Endothelial cell of umbilical vein (primary cell): ENCODE measurements at regions not wholly inside any gene's neighbourhood (a gene's known extent, or its start where the extent isn't known, plus 50 kb on each side); places are given as distances from the start of the nearest gene placed in this dataset.

Experiments used
- BruUV-seq: library from RNA; stranded (reverse); fragments of 400-500 nt; replicated peaks from 2 replicates; lab custom pipeline; 2021; lab: Mats Ljungman, UMichigan
- CTCF ChIA-PET: fragments of 300-600, 350-600 bp; sonication (Branson Sonifier 250); formaldehyde crosslinking; loops from one replicate; lab custom pipeline; 2021; ENCODE audit warnings: antibody characterized with exemption, inconsistent platforms; lab: Charles Lee
- POLR2A ChIA-PET: fragments of 300-600, 350-600 bp; sonication (Branson Sonifier 250); formaldehyde crosslinking; loops from one replicate; lab custom pipeline; 2021; ENCODE audit warnings: antibody characterized with exemption, inconsistent platforms; lab: Charles Lee
- DNase-seq: peaks from one replicate; pipeline ENCODE4 v3.0.0-alpha.2; 2011; ENCODE audit warnings: low read depth, low spot score
- FAIRE-seq: peaks from 2 replicates; lab custom pipeline; 2011; peaks lifted over from hg19 to GRCh38; lab: Jason Lieb, UNC
- H2AFZ ChIP-seq: 2 replicates; pipeline ENCODE4 v1.6.0; 2012; ENCODE audit warnings: low read depth, low read length, control low read depth, inconsistent platforms
- H3K27ac ChIP-seq: 2 replicates; pipeline ENCODE4 v1.5.1; 2011; ENCODE audit warnings: low read depth, mild to moderate bottlenecking, control low read depth, low read length, moderate library complexity; ENCODE audit not compliant: insufficient read depth
- H3K27me3 ChIP-seq, 2 experiments: 2 replicates each; pipeline versions ENCODE4 v1.6.0 to v1.6.1; 2011; ENCODE audit warnings: low read length in 2 of 2, mixed read lengths in 1 of 2; ENCODE audit not compliant: control insufficient read depth in 2 of 2, insufficient read depth in 2 of 2
- H3K36me3 ChIP-seq, 2 experiments: 2 replicates in 1 of 2; 3 replicates in 1 of 2; pipeline ENCODE4 v1.5.1; 2011; ENCODE audit warnings: low read length in 2 of 2, mild to moderate bottlenecking in 1 of 2, moderate library complexity in 1 of 2; ENCODE audit not compliant: control insufficient read depth in 2 of 2, insufficient read depth in 2 of 2; ENCODE audit errors: extremely low read depth in 1 of 2
- H3K4me1 ChIP-seq: 3 replicates; pipeline ENCODE4 v1.5.1; 2011; ENCODE audit warnings: mild to moderate bottlenecking, low read length; ENCODE audit not compliant: control insufficient read depth, insufficient read depth; ENCODE audit errors: extremely low read depth
- H3K4me2 ChIP-seq: 2 replicates; pipeline ENCODE4 v1.6.1; 2011; ENCODE audit warnings: low read length, control low read depth, mixed read lengths; ENCODE audit not compliant: insufficient read depth
- H3K4me3 ChIP-seq, 3 experiments: fragments of 200-600 bp in 1 of 3; sonication (generic), shearing (Covaris generic) in 1 of 3; replicated peaks in 1 of 3; 2 replicates each; pipeline ENCODE4 v1.5.1; 2011 to 2016; ENCODE audit warnings: control low read depth in 3 of 3, low read length in 3 of 3, mild to moderate bottlenecking in 2 of 3, inconsistent platforms in 1 of 3, low read depth in 1 of 3, moderate library complexity in 1 of 3; ENCODE audit not compliant: insufficient read depth in 1 of 3
- H3K79me2 ChIP-seq: 2 replicates; pipeline ENCODE4 v1.6.0; 2012; ENCODE audit warnings: low read length, inconsistent platforms; ENCODE audit not compliant: control insufficient read depth, insufficient read depth
- H3K9ac ChIP-seq: replicated peaks from 2 replicates; pipeline ENCODE3; 2011; ENCODE audit warnings: low read length, control low read depth; ENCODE audit not compliant: insufficient read depth; ENCODE audit errors: extremely low read depth
- H3K9me1 ChIP-seq: replicated peaks from 3 replicates; pipeline ENCODE4 v1.6.0; 2011; ENCODE audit warnings: mild to moderate bottlenecking, low read length; ENCODE audit not compliant: control insufficient read depth, insufficient read depth; ENCODE audit errors: extremely low read depth
- H3K9me3 ChIP-seq: replicated peaks from 2 replicates; pipeline ENCODE4 v1.5.1; 2012; ENCODE audit warnings: low read length, inconsistent platforms; ENCODE audit not compliant: control insufficient read depth, insufficient read depth
- H4K20me1 ChIP-seq: replicated peaks from 2 replicates; pipeline ENCODE3; 2011; ENCODE audit warnings: mild to moderate bottlenecking, low read length; ENCODE audit not compliant: control insufficient read depth, insufficient read depth; ENCODE audit errors: extremely low read depth
- CTCF ChIP-seq, 2 donors: IDR thresholded peaks; 1 replicate in 1 of 2; 2 replicates in 1 of 2; pipeline ENCODE4 v1.5.1; 2011; ENCODE audit warnings: low read length in 2 of 2, mild to moderate bottlenecking in 2 of 2, moderate library complexity in 2 of 2, control low read depth in 1 of 2, inconsistent platforms in 1 of 2, low read depth in 1 of 2; ENCODE audit not compliant: insufficient read depth in 1 of 2; ENCODE audit errors: extremely low read depth in 1 of 2
- EZH2 ChIP-seq: IDR thresholded peaks from 2 replicates; pipeline ENCODE4 v1.6.1; 2012; ENCODE audit warnings: borderline replicate concordance, low read depth, mild to moderate bottlenecking, moderate library complexity, low read length, inconsistent platforms; ENCODE audit not compliant: severe bottlenecking
- FOS ChIP-seq: IDR thresholded peaks from 2 replicates; pipeline ENCODE4 v1.6.1; 2011; ENCODE audit warnings: mild to moderate bottlenecking, low read length, moderate library complexity, borderline replicate concordance; ENCODE audit not compliant: insufficient read depth
- GATA2 ChIP-seq: IDR thresholded peaks from 2 replicates; pipeline ENCODE4 v1.7.0; 2011; ENCODE audit warnings: low read depth, mild to moderate bottlenecking, moderate library complexity, mixed read lengths, low read length; ENCODE audit not compliant: insufficient read length, insufficient read depth
- JUN ChIP-seq: IDR thresholded peaks from 2 replicates; pipeline ENCODE4 v1.6.1; 2011; ENCODE audit warnings: borderline replicate concordance, low read depth; ENCODE audit not compliant: insufficient read length, insufficient read depth
- MAX ChIP-seq: IDR thresholded peaks from 2 replicates; pipeline ENCODE4 v1.6.1; 2011; ENCODE audit not compliant: insufficient read depth, insufficient read length
- MYC ChIP-seq: IDR thresholded peaks from one replicate; pipeline ENCODE4 v1.6.1; 2011; ENCODE audit warnings: mild to moderate bottlenecking, low read depth, low read length
- POLR2A ChIP-seq: IDR thresholded peaks from 2 replicates; pipeline ENCODE4 v1.6.1; 2012; ENCODE audit warnings: low read depth, mild to moderate bottlenecking, control low read depth, low read length
- POLR2AphosphoS5 ChIP-seq: IDR thresholded peaks from 2 replicates; pipeline ENCODE4 v1.6.1; 2012; ENCODE audit warnings: low read depth, mild to moderate bottlenecking, control low read depth, low read length, moderate library complexity; ENCODE audit not compliant: insufficient read depth
- dilution Hi-C: fragments of 300-500 bp; cut with MboI; formaldehyde crosslinking; loops from one replicate; pipeline ENCODE4 v1.15.0; 2019; ENCODE audit warnings: low sequenced_read_pairs; ENCODE audit not compliant: extremely low pct_ligation_motif_present
- intact Hi-C: fragments of 100-400 bp; cut with micrococcal nuclease; formaldehyde crosslinking; loops from one replicate; pipeline ENCODE4 v1.10.0; 2022

- Histone ChIP-seq H3K36me3 (no peaks in the 10 kb centered on the region), H3K9me3 (no peaks in the 10 kb centered on the region), H3K4me2 (no peak overlapping the region), H3K79me2 (no peaks in the 10 kb centered on the region), H3K4me3 (no peak overlapping the region), H2AFZ (no peak overlapping the region), H3K27me3 (no peaks in the 10 kb centered on the region), H4K20me1 (no peaks in the 10 kb centered on the region), H3K4me1 (no peaks in the 10 kb centered on the region), H3K27ac (no peak overlapping the region), H3K9me1 (no peaks in the 10 kb centered on the region), H3K9ac (no peak overlapping the region)
- intact Hi-C loops (no loop called here), dilution Hi-C loops (no loop called here)
- FAIRE-seq = no peak
- no peak for DNase-seq
- TF ChIP-seq MAX = no peak
- no peak for TF ChIP-seq MYC
- no peak for TF ChIP-seq FOS
- no peak for TF ChIP-seq CTCF (IDR thresholded peaks at IDR 0.05; ENCODE audit: extremely low read depth in 1 of 2, insufficient read depth in 1 of 2, low read depth in 1 of 2, low read length in 2 of 2)
- TF ChIP-seq JUN = no peak
- no peak for TF ChIP-seq POLR2AphosphoS5
- no peak for TF ChIP-seq POLR2A
- no peak for TF ChIP-seq GATA2
- TF ChIP-seq EZH2 = no peak
- ChIA-PET CTCF (no interaction called here), POLR2A (no interaction called here)
- BruUV-seq = no TSS peak
These were observed 191.3 kb upstream of the LRRC7 start for GRCh38 chr1:69376408-69376807.
